LNCaP clone FGC (cell line): ENCODE measurements at regions not wholly inside any gene's neighbourhood (a gene's known extent, or its start where the extent isn't known, plus 50 kb on each side); places are given as distances from the start of the nearest gene placed in this dataset.
A peak's percentile ranks its signal among the peaks of the same experiment; 100 is the strongest.
"Not testable (repeated sequence)": the region's sequence is repeated elsewhere in the genome, so short reads cannot be mapped to it uniquely, and the experiment has no call there.

Experiments
- DNase-seq: peaks from one replicate; pipeline ENCODE4 v3.0.0-alpha.2; 2011; ENCODE audit warnings: low read depth
- H3K4me3 ChIP-seq: 2 replicates; pipeline ENCODE4 v1.5.1; 2011; ENCODE audit warnings: mild to moderate bottlenecking, low read depth, low read length, control low read depth
- CTCF ChIP-seq: IDR thresholded peaks from 2 replicates; pipeline ENCODE4 v1.5.1; 2012; ENCODE audit warnings: mild to moderate bottlenecking; ENCODE audit not compliant: control insufficient read depth, insufficient read depth; ENCODE audit errors: extremely low read depth

GRCh38 chr19:27802293-27802692 is 1410.7 kb downstream of the UQCRFS1 start:
- not testable (repeated sequence) for DNase-seq, H3K4me3 ChIP-seq
- TF ChIP-seq CTCF = peak; percentile 53

DNA sequence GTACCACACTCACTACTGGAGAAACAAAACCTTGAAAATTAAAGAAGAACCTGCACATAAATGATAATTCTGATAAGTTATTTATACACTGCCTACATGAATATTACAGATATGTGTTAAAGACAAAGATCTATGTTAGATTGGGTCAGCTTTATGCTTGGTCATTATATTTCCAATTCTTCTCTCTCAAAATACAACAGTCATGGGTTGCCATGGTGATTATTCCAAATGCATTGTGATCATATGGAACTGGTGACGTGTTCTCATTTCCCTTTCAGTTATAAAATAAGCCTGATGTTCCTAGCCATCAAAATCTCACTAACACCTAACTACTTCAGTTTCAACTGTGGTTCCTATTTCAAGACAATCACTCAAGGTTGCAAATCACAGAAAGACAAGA is 1416.4 kb downstream of the UQCRFS1 start:
- TF ChIP-seq CTCF = no peak
- H3K4me3 ChIP-seq = no peak overlapping the region
- no peak for DNase-seq

DNA sequence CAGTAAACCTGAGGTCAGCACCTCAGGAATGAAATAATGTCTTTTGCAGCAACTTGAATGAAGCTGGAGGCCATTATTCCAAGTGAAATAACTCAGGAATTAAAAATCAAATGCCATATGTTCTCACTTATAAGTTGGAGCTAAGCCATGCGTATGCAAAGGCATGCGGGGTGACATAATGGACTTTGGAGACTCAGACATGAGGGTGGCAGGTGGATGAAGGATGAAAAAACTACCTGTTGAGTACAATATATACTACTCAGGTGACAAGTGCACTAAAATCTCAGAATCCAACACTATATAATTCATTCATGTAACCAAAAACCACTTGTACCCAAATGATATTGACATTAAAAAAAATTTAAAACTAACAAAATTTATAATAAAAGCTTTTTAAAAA is 1416.9 kb downstream of the UQCRFS1 start:
- no peak for TF ChIP-seq CTCF
- H3K4me3 ChIP-seq = no peak overlapping the region
- DNase-seq = no peak

DNA sequence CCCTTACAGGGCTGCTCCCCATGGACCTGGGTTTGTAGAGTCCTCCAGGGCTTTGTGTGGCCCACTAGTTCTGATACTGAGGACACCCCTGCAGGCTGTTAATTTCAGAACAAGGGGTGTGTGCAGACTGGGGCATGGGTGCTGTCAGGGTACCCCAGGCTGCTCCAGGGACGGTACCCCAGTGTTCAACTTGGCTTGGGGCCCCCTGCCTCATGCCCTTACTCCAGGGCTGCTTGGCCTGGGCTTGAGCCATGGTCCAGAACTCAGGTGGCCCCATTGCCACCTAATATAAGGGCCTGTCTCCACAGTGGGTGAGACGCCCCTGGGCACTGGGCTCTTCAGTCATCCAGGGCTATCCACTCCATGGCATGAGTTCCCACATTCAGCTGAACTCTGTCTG is 1417.6 kb downstream of the UQCRFS1 start:
- no peak for DNase-seq
- TF ChIP-seq CTCF = no peak
- peak overlapping the region; percentile 69 for H3K4me3 ChIP-seq

DNA sequence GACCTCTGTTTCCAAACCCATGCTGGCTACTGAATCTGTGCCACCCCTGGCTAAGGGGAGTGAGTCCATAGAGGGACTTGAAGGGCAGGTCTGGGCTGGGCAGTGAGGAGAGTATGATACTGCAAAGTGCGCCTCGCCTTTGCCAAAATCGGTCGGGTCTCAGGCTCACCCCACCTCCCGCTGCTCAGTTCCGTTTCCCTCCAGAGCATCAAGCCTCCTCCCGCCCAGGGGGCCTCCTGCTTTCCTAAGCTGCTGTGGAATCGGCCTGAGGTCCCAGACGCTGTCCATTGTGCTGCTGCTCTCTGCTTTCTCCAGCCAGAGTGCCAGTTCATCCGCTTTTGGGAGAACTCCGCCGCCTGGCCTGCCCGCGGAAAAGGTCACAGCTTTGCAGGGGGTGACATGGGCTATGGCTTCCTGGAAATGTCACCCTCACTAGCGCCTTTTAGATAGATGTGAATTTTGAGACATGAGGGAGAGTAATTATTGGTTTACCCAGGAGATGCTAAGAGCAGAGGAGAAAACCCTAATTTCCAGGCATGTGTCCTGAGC is 1418.4 kb downstream of the UQCRFS1 start:
- H3K4me3 ChIP-seq = peak overlapping the region; percentile 69
- no peak for DNase-seq
- no peak for TF ChIP-seq CTCF

- H3K4me3 ChIP-seq = peak overlapping the region; percentile 69
- DNase-seq = peak; percentile 92
- 0 out of 2 replicates have a peak, but pooled peaks have one; percentile 3 for TF ChIP-seq CTCF
Measured at GRCh38 chr19:27793644-27794493, 1419.1 kb downstream of the UQCRFS1 start.

DNA sequence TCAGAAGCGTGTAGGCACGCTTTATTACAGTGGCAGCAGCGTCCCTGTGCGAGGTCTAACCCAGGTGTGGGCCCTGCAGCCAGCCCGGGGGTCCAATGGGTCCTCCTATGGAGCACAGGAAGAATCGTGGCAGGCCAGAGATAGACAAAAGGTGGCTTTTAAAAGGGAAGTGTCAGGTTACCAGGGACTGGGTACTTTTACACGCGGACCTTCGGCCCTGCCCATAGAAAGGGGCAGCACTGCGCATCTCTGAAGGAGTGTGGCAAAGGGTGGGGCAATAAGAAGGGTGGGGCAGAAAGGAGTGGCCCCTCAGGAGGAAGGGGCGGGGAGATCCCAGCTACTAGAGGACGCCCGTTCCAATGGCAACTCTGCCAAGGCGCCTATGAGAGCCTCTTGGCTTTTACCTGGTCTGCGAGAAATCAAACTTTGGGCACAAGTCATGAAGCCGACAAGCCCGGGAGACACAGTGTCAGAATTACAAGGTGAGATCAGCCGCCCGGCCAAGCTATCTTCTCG is 1419.8 kb downstream of the UQCRFS1 start:
- no peak for TF ChIP-seq CTCF
- peak overlapping the region; percentile 69 for H3K4me3 ChIP-seq
- DNase-seq = peak; percentile 91
